GM12878 (cell line): ENCODE measurements at regions not wholly inside any gene's neighbourhood (a gene's known extent, or its start where the extent isn't known, plus 50 kb on each side); places are given as distances from the start of the nearest gene placed in this dataset.

Experiments
- ATAC-seq: fragments of 200-7000 bp; cut with Tn5 transposase; 3 replicates; pipeline ENCODE4 v1.9.1; 2020; ENCODE audit warnings: mild to moderate bottlenecking, moderate library complexity
- BruUV-seq: library from RNA; stranded (reverse); fragments of 400-500 nt; replicated peaks from 2 replicates; lab custom pipeline; 2021; lab: Mats Ljungman, UMichigan
- CTCF ChIA-PET: fragments of 300-600 bp; sonication (Branson Sonifier 250); formaldehyde crosslinking; extraction: SDS; loops from one replicate; lab custom pipeline; 2021; ENCODE audit warnings: inconsistent platforms; lab: Yijun Ruan, JAX
- POLR2A ChIA-PET: fragments of 350-600 bp; formaldehyde crosslinking; extraction: SDS; loops from one replicate; lab custom pipeline; 2021; ENCODE audit warnings: inconsistent platforms; lab: Charles Lee
- RAD21 ChIA-PET: fragments of 300-600 bp; sonication (Branson Sonifier 250); formaldehyde crosslinking; loops from one replicate; lab custom pipeline; 2023; ENCODE audit warnings: antibody characterized with exemption; ENCODE audit not compliant: unreplicated experiment; lab: Charles Lee
- SMC1A ChIA-PET: fragments of 300-600 bp; sonication (Branson Sonifier 250); formaldehyde crosslinking; loops from one replicate; lab custom pipeline; 2023; ENCODE audit not compliant: unreplicated experiment, uncharacterized antibody; lab: Charles Lee
- DNase-seq: peaks from one replicate; pipeline ENCODE4 v3.0.0-alpha.2; 2011; ENCODE audit warnings: low read depth, low spot score
- FAIRE-seq: peaks from 3 replicates; lab custom pipeline; 2011; peaks lifted over from hg19 to GRCh38; lab: Jason Lieb, UNC
- H2AFZ ChIP-seq: 2 replicates; pipeline ENCODE4 v1.6.0; 2011; ENCODE audit warnings: low read depth, low read length, control low read depth; ENCODE audit not compliant: control insufficient read depth
- H3K27ac ChIP-seq: 2 replicates; pipeline ENCODE4 v1.5.1; 2011; ENCODE audit warnings: control low read depth; ENCODE audit not compliant: control insufficient read depth, insufficient read depth
- H3K27me3 ChIP-seq, 2 experiments: replicated peaks in 1 of 2; 2 replicates each; pipeline versions ENCODE4 v1.6.0 to v1.6.1; 2011; ENCODE audit warnings: low read length in 1 of 2; ENCODE audit not compliant: control insufficient read depth in 2 of 2, insufficient read depth in 2 of 2
- H3K36me3 ChIP-seq, 2 experiments: 2 replicates each; pipeline ENCODE4 v1.5.1; 2011; ENCODE audit warnings: low read length in 1 of 2; ENCODE audit not compliant: control insufficient read depth in 2 of 2, insufficient read depth in 2 of 2
- H3K4me1 ChIP-seq: 2 replicates; pipeline ENCODE4 v1.6.1; 2011; ENCODE audit warnings: mild to moderate bottlenecking, low read length, moderate library complexity, mixed read lengths; ENCODE audit not compliant: control insufficient read depth, insufficient read depth
- H3K4me2 ChIP-seq: 2 replicates; pipeline ENCODE4 v1.6.0; 2011; ENCODE audit warnings: control low read depth; ENCODE audit not compliant: control insufficient read depth, insufficient read depth
- H3K4me3 ChIP-seq: fragments of 200-600 bp; sonication (generic); 2 replicates; pipeline ENCODE4 v1.5.1; 2016
- H3K79me2 ChIP-seq: 2 replicates; pipeline ENCODE4 v1.6.0; 2011; ENCODE audit warnings: low read length; ENCODE audit not compliant: control insufficient read depth, insufficient read depth
- H3K9ac ChIP-seq: 2 replicates; pipeline ENCODE4 v1.8.0; 2011; ENCODE audit warnings: low read length, control low read depth, mixed read lengths; ENCODE audit not compliant: control insufficient read depth, insufficient read depth
- H3K9me3 ChIP-seq: replicated peaks from 3 replicates; pipeline ENCODE4 v1.5.1; 2011; ENCODE audit warnings: mild to moderate bottlenecking, low read length; ENCODE audit not compliant: control insufficient read depth, insufficient read depth
- H4K20me1 ChIP-seq: 2 replicates; pipeline ENCODE4 v1.6.0; 2011; ENCODE audit not compliant: control insufficient read depth, insufficient read depth
- ASH2L ChIP-seq: fragments of 300-600, 200-600 bp; sonication (generic); IDR thresholded peaks from 2 replicates; pipeline ENCODE4 v1.6.1; 2017; ENCODE audit warnings: low read depth, mild to moderate bottlenecking, borderline replicate concordance
- BCLAF1 ChIP-seq: fragments of 450-650 bp; IDR thresholded peaks from 2 replicates; pipeline ENCODE4 v1.6.1; 2017; ENCODE audit warnings: antibody characterized with exemption, mild to moderate bottlenecking, moderate library complexity
- BRCA1 ChIP-seq: IDR thresholded peaks from 2 replicates; pipeline ENCODE4 v1.6.1; 2011; ENCODE audit warnings: low read depth, low read length, improper control_type of control experiment
- EP300 ChIP-seq, 2 experiments: fragments of 150-350 bp in 1 of 2; IDR thresholded peaks; 2 replicates each; pipeline ENCODE4 v1.6.1; 2011 to 2012; ENCODE audit warnings: low read depth in 2 of 2, low read length in 2 of 2, borderline replicate concordance in 1 of 2, improper control_type of control experiment in 1 of 2, inconsistent platforms in 1 of 2; ENCODE audit not compliant: control insufficient read depth in 1 of 2
- HDGF ChIP-seq: fragments of 450-650 bp; IDR thresholded peaks from 2 replicates; pipeline ENCODE4 v1.6.1; 2016; ENCODE audit warnings: antibody characterized with exemption
- KLF5 ChIP-seq: fragments of 450-650 bp; IDR thresholded peaks from 2 replicates; pipeline ENCODE4 v1.6.1; 2014; ENCODE audit warnings: mild to moderate bottlenecking; ENCODE audit not compliant: partially characterized antibody
- MLLT1 ChIP-seq: fragments of 450-650 bp; IDR thresholded peaks from 2 replicates; pipeline ENCODE4 v1.6.1; 2016; ENCODE audit warnings: mild to moderate bottlenecking
- NFYA ChIP-seq: IDR thresholded peaks from 2 replicates; pipeline ENCODE4 v1.6.1; 2011; ENCODE audit warnings: low read depth, mild to moderate bottlenecking, low read length, improper control_type of control experiment, borderline replicate concordance
- PAX8 ChIP-seq: fragments of 450-650 bp; IDR thresholded peaks from 2 replicates; pipeline ENCODE4 v1.6.1; 2017; ENCODE audit warnings: mild to moderate bottlenecking, moderate library complexity
- POLR2A ChIP-seq: IDR thresholded peaks from 2 replicates; pipeline ENCODE4 v1.6.1; 2011; ENCODE audit warnings: low read depth, mild to moderate bottlenecking, low read length
- RAD21 ChIP-seq: IDR thresholded peaks from 2 replicates; pipeline ENCODE4 v1.6.1; 2011; ENCODE audit warnings: mild to moderate bottlenecking, low read depth, low read length, moderate library complexity; ENCODE audit not compliant: insufficient read depth
- RUNX3 ChIP-seq: IDR thresholded peaks from 2 replicates; pipeline ENCODE4 v1.6.1; 2012; ENCODE audit warnings: low read length, inconsistent platforms
- SKIL ChIP-seq: fragments of 450-650 bp; IDR thresholded peaks from 2 replicates; pipeline ENCODE4 v1.6.1; 2017; ENCODE audit warnings: mild to moderate bottlenecking, low read depth, inconsistent platforms; ENCODE audit not compliant: poor library complexity, severe bottlenecking
- SPI1 ChIP-seq: IDR thresholded peaks from 2 replicates; pipeline ENCODE4 v1.6.1; 2011; ENCODE audit warnings: low read depth, mild to moderate bottlenecking, low read length, moderate library complexity, borderline replicate concordance; ENCODE audit not compliant: insufficient read depth
- SREBF1 ChIP-seq: IDR thresholded peaks from 2 replicates; pipeline ENCODE4 v1.6.1; 2012; ENCODE audit warnings: mild to moderate bottlenecking, low read length
- TCF12 ChIP-seq: IDR thresholded peaks from 2 replicates; pipeline ENCODE4 v1.6.1; 2011; ENCODE audit warnings: low read depth, mild to moderate bottlenecking, low read length
- ZNF207 ChIP-seq: fragments of 450-650 bp; IDR thresholded peaks from 2 replicates; pipeline ENCODE4 v1.6.1; 2014; ENCODE audit warnings: antibody characterized with exemption, mild to moderate bottlenecking, borderline replicate concordance
- ZNF217 ChIP-seq: fragments of 450-650 bp; IDR thresholded peaks from 2 replicates; pipeline ENCODE4 v1.6.1; 2017; ENCODE audit warnings: antibody characterized with exemption, mild to moderate bottlenecking
- WGBS: methylation state at CpG from one replicate; pipeline ENCODE4 v1.1.6; 2016; ENCODE audit warnings: low lambda C conversion rate; ENCODE audit not compliant: insufficient replicate concordance, insufficient coverage; ENCODE audit errors: missing lambda C conversion rate; 5-methylcytosine and 5-hydroxymethylcytosine counted together
- in situ Hi-C: fragments of 300-500 bp; cut with MboI; formaldehyde crosslinking; loops from 9 replicates; pipeline ENCODE4 v1.14.3; 2018; ENCODE audit warnings: mixed read lengths
- intact Hi-C: fragments of 100-400 bp; cut with micrococcal nuclease; formaldehyde crosslinking; loops from one replicate; pipeline ENCODE4 v1.14.2; 2022; ENCODE audit not compliant: unreplicated experiment

GRCh38 chr6:134424165-134424797, 106.4 kb upstream of the SGK1 start:
- POLR2A ChIA-PET, result interaction anchor here (0.6 kb wide), 1 partner anchor 171 kb away, joined by 3 read pairs; no protein-coding TSS in a partner anchor
- CTCF ChIA-PET, result interaction anchor here (1.2 kb wide), 1 partner anchor 142 kb away, joined by 3 read pairs; no protein-coding TSS in a partner anchor
- RAD21 ChIA-PET, result no interaction called here
- Histone ChIP-seq H3K27me3 (no peaks in the 10 kb centered on the region), H3K4me2 (no peak overlapping the region), H3K36me3 (no peaks in the 10 kb centered on the region), H3K4me3 (no peak overlapping the region), H3K9me3 (no peaks in the 10 kb centered on the region), H3K9ac (no peak overlapping the region), H2AFZ (no peak overlapping the region), H4K20me1 (no peaks in the 10 kb centered on the region), H3K27ac (no peak overlapping the region), H3K79me2 (no peaks in the 10 kb centered on the region), H3K4me1 (no peaks in the 10 kb centered on the region)
- SMC1A ChIA-PET, result no interaction called here
- WGBS, result 6% methylated on average over 2 of the region's 2 CpGs
- no peak for FAIRE-seq
- in situ Hi-C loops (no loop called here), intact Hi-C loops (no loop called here)
- DNase-seq, result no peak
- no peak for ATAC-seq
- BruUV-seq, result no TSS peak
- no peak for TF ChIP-seq HDGF
- no peak for TF ChIP-seq BRCA1
- TF ChIP-seq SPI1, result no peak
- no peak for TF ChIP-seq POLR2A
- no peak for TF ChIP-seq ZNF217
- TF ChIP-seq ZNF207, result no peak
- no peak for TF ChIP-seq EP300 (IDR thresholded peaks at IDR 0.05; ENCODE audit: borderline replicate concordance in 1 of 2, control insufficient read depth in 1 of 2, low read depth in 2 of 2, low read length in 2 of 2)
- no peak for TF ChIP-seq NFYA
- TF ChIP-seq KLF5, result no peak
- no peak for TF ChIP-seq RUNX3
- TF ChIP-seq SKIL, result no peak
- TF ChIP-seq SREBF1, result no peak
- TF ChIP-seq PAX8, result no peak
- TF ChIP-seq RAD21, result no peak
- TF ChIP-seq MLLT1, result no peak
- TF ChIP-seq ASH2L, result no peak
- no peak for TF ChIP-seq TCF12
- TF ChIP-seq BCLAF1, result no peak
